ENCODE measurements at regions not wholly inside any gene's neighbourhood (a gene's known extent, or its start where the extent isn't known, plus 50 kb on each side); places are given as distances from the start of the nearest gene placed in this dataset.

DNA sequence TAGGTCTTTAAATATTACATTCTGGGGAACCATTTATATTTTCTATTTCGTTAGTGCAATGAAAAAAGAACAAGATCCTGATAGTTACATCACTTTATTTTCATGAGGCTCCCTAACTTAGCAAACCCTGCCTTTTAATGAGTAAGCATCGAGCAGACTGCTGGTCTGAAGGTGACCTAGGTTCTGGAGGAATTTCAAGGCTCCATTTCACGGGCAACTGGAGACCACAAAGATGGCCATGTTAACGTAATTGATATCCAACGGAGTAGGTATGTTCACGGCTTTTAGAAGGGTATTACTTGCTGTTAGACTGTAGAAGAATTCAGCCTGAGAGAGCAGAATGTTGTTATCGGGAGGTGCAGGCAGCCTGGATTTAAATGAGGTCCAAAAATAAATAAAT, 1597.6 kb downstream of the EFNB2 start:
- TF ChIP-seq, protein P1, sequence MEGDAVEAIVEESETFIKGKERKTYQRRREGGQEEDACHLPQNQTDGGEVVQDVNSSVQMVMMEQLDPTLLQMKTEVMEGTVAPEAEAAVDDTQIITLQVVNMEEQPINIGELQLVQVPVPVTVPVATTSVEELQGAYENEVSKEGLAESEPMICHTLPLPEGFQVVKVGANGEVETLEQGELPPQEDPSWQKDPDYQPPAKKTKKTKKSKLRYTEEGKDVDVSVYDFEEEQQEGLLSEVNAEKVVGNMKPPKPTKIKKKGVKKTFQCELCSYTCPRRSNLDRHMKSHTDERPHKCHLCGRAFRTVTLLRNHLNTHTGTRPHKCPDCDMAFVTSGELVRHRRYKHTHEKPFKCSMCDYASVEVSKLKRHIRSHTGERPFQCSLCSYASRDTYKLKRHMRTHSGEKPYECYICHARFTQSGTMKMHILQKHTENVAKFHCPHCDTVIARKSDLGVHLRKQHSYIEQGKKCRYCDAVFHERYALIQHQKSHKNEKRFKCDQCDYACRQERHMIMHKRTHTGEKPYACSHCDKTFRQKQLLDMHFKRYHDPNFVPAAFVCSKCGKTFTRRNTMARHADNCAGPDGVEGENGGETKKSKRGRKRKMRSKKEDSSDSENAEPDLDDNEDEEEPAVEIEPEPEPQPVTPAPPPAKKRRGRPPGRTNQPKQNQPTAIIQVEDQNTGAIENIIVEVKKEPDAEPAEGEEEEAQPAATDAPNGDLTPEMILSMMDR (IDR thresholded peaks at IDR 0.05): no peak
- no peak for TF ChIP-seq POLR2A (IDR thresholded peaks at IDR 0.05)
